ENCODE measurements at regions not wholly inside any gene's neighbourhood (a gene's known extent, or its start where the extent isn't known, plus 50 kb on each side); places are given as distances from the start of the nearest gene placed in this dataset.

DNA sequence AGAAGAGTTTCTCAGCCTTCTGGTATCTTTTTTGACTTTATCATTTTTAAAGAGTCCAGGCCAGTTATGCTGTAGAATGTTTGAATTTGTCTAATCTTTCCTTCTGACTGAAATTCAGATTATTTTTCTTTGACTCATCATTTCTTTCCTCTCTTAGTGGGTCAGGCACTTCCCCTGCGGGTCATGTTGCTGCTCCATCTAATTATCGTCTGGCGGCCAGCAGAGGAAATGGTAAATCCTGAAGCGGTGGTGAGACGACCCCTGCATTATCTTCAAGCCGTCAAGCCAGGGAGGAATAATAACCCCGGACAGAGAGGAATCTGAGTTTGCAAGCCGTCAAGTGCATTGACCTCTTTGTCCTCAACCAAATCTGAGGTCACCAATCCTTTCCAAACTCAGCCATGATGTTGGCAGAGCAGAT, 102.1 kb downstream of the ADSS2 start:
- peak; percentile 5 for ATAC-seq

DNA sequence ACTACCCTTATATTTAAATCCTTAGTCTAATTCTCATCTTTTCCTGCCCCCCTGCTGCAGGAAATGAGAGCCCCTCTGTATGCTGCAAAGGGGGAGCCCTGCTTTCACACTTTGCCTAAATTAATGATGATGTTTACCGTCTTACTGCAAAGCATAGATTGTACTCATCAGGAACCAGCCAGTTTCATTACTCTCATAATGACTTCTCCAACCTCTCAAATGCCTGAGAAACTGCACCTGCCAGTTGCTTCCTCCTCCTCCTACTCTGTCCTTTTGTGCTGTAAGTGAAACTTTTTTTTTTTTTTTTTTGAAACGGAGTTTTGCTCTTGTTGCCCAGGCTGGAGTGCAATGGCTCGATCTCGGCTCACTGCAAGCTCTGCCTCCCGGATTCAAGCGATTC, 101.7 kb downstream of the ADSS2 start:
- H3K4me3 Mint-ChIP-seq = peak overlapping the region; percentile 71
- peaks cover 50% of the 10 kb centered on the region for H3K4me1 Mint-ChIP-seq

More for the DNA sequence above, 102.1 kb downstream of the ADSS2 start:
- H3K4me3 Mint-ChIP-seq = peak overlapping the region; percentile 71
- H3K9me3 Mint-ChIP-seq = peaks cover 13% of the 10 kb centered on the region
- H3K4me1 Mint-ChIP-seq = peaks cover 50% of the 10 kb centered on the region
- no peaks in the 10 kb centered on the region for H3K36me3 Mint-ChIP-seq
- H3K27me3 Mint-ChIP-seq = peaks cover 15% of the 10 kb centered on the region
- peak overlapping the region; percentile 59 for H3K27ac Mint-ChIP-seq

DNA sequence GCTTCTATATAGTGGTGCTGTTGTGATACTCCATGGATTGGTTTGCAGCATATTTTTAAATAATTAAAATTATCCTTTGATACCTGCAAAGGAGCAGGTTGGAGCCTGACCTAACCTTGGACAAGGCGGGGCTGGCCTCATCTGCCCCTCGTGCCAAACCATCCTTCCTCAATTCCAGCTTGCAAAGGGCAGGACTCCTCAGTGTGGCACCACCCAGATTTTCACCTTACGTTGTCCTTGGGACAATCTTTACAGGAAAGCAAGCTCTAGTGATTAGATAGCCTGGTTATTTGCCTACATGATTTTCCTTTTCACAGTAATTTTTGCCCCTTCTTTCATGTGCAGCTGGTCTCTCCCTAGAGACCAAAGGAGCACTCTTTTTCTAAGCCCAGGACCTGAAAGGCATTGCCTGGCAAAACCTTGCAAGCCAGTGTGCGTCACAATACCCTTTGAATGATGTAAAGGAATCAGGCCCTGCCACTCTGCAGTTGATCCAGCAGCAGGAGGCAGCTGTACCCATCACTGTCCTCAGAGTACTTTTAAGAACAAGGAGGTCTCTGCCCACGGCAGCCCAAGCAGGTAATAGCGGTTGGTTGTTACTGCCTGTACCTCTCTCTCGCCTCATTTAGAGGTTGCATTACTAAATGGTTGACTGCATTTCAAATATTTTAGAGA, 99.4 kb downstream of the ADSS2 start:
- Mint-ChIP-seq H3K4me1 (peaks cover 50% of the 10 kb centered on the region), H3K36me3 (no peaks in the 10 kb centered on the region), H3K27me3 (peaks cover 15% of the 10 kb centered on the region), H3K9me3 (peaks cover 2% of the 10 kb centered on the region), H3K27ac (no peak overlapping the region), H3K4me3 (no peak overlapping the region)
- ATAC-seq = no peak

More for the DNA sequence above, 101.7 kb downstream of the ADSS2 start:
- Mint-ChIP-seq H3K27ac (peak overlapping the region; percentile 59), H3K36me3 (no peaks in the 10 kb centered on the region), H3K9me3 (peaks cover 13% of the 10 kb centered on the region), H3K27me3 (peaks cover 15% of the 10 kb centered on the region)
- peak; percentile 91 for ATAC-seq

DNA sequence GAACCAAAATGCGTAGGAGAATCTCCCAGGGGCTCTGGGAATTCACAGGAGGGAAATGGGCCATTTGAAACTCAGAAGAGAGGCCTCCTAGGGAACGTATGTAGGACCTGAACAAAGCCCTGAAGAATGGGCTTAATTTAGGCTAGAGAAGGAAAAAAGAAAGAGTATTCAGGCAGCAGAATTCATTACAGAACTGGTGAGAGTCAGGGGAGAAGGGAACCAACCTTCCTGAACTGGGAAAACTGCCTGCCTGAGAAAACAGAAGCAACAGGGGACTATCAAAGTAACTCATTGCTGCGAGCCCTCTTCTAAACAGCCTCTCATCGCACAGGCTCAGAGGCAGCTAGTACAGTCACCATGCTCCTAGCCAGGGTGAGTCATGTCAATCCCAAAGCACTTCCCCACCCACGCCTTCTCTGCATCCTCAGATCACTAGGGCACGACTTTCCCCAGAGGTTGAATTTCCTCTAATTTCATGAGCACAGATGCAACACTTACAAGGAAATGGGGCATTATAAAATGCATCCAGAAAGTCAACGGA, 98.1 kb downstream of the ADSS2 start:
- Mint-ChIP-seq H3K36me3 (no peaks in the 10 kb centered on the region), H3K9me3 (no peaks in the 10 kb centered on the region), H3K4me3 (no peak overlapping the region), H3K27me3 (peaks cover 15% of the 10 kb centered on the region), H3K27ac (no peak overlapping the region), H3K4me1 (peaks cover 50% of the 10 kb centered on the region)
- peak; percentile 76 for ATAC-seq

DNA sequence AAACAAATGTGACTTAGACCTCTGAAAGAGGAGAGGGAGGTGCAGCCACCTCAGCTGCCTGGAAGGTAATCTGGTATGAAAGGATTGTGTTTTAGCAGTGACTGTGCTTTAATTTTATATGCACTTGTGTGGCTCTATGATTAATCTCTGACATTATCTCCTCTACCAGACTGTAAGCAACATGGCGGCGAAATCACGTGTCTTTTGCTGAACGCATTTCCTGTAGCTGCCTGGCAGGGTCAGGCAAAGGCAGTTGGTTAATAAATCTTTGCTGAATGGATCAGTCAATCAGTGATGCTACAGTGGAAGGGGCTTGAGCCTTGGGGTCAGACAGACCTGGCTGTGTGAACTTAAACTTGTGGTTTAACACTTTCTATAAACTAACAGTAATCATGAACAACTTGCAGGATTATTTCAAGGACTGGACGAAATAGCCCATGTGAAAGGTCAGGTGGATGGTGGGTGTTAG, 96.9 kb downstream of the ADSS2 start:
- Mint-ChIP-seq H3K4me3 (no peak overlapping the region), H3K27me3 (peaks cover 15% of the 10 kb centered on the region), H3K9me3 (no peaks in the 10 kb centered on the region), H3K27ac (no peak overlapping the region), H3K4me1 (peaks cover 40% of the 10 kb centered on the region), H3K36me3 (no peaks in the 10 kb centered on the region)
- no peak for ATAC-seq

DNA sequence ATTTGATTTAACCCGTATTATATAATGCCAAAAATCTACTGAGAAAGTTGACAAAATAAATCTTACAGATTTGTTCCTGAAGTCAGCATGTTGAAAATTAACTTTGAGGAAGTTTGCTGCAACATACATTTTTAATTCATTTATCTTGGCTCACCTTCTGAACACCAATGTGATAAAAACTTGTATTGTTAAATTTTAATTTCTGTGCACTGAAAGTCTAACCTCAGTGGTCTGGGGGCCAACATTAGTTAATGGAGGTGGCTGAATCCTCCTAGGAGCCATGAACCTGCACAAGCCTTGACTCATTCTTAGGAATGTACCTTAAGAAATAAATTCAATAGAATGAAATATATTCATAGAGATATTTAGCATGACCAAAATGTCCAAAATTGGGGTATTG, 95.3 kb downstream of the ADSS2 start:
- Mint-ChIP-seq H3K9me3 (no peaks in the 10 kb centered on the region), H3K27me3 (peaks cover 6% of the 10 kb centered on the region), H3K27ac (no peak overlapping the region), H3K4me1 (peaks cover 25% of the 10 kb centered on the region), H3K36me3 (no peaks in the 10 kb centered on the region), H3K4me3 (no peak overlapping the region)
- ATAC-seq = no peak

All from stimulated activated memory B cell treated with anti-CD40 and anti-IgM and Interleukin-4, amounts not matched to agents 10 μg/mL and 1 μg/mL and 100 μg/mL, for 72 hours (primary cell).